OCI-LY1 (cell line): ENCODE measurements at regions not wholly inside any gene's neighbourhood (a gene's known extent, or its start where the extent isn't known, plus 50 kb on each side); places are given as distances from the start of the nearest gene placed in this dataset.

Experiments used
- CTCF ChIP-seq: fragments of 200-600 bp; sonication (generic), shearing (Covaris generic); IDR thresholded peaks from 2 replicates; pipeline ENCODE4 v1.5.1; 2017; ENCODE audit warnings: mild to moderate bottlenecking, antibody characterized with exemption, low read length, moderate library complexity, mixed read lengths
- EZH2 ChIP-seq: fragments of 200-600 bp; sonication (generic), shearing (Covaris generic); IDR thresholded peaks from 2 replicates; pipeline ENCODE4 v1.8.0; 2017; ENCODE audit warnings: borderline replicate concordance, mixed run types, mild to moderate bottlenecking, antibody characterized with exemption, low read length, moderate library complexity, mixed read lengths

- TF ChIP-seq EZH2 (no peak), CTCF (no peak)
These were observed 1858.6 kb upstream of the ADGRL3 start for GRCh38 chr4:59341506-59341905.
